Lung microvascular endothelial cell (primary cell): ENCODE measurements at regions not wholly inside any gene's neighbourhood (a gene's known extent, or its start where the extent isn't known, plus 50 kb on each side); places are given as distances from the start of the nearest gene placed in this dataset.
A peak's percentile ranks its signal among the peaks of the same experiment; 100 is the strongest.
"Not testable (repeated sequence)": the region's sequence is repeated elsewhere in the genome, so short reads cannot be mapped to it uniquely, and the experiment has no call there.

Source experiments
- DNase-seq, 2 donors: peaks; one replicate each; pipeline versions ENCODE4 v3.0.0 to v3.0.0-alpha.2; 2010; ENCODE audit warnings: low read depth in 2 of 2

- no peak for DNase-seq
Measured at GRCh38 chr3:82031596-82031995, 270.2 kb upstream of the GBE1 start.

GRCh38 chr3:82030916-82031315 lies 269.5 kb upstream of the GBE1 start:
- DNase-seq = no peak

GRCh38 chr3:82022836-82023235 lies 261.4 kb upstream of the GBE1 start:
- peak in 1 of 2 donors; percentile 26 for DNase-seq

- no peak for DNase-seq
Measured at GRCh38 chr3:82020282-82020681, 258.8 kb upstream of the GBE1 start.

GRCh38 chr3:82015241-82015640 lies 253.8 kb upstream of the GBE1 start:
- no peak for DNase-seq

GRCh38 chr3:82012775-82013174 lies 251.3 kb upstream of the GBE1 start:
- DNase-seq = peak; percentile 3 to 23

GRCh38 chr3:82011336-82011735 lies 249.9 kb upstream of the GBE1 start:
- DNase-seq = no peak

- no peak for DNase-seq
Measured at GRCh38 chr3:82005266-82005665, 243.8 kb upstream of the GBE1 start.

GRCh38 chr3:82004266-82004665 lies 242.8 kb upstream of the GBE1 start:
- no peak for DNase-seq

- DNase-seq = no peak
Measured at GRCh38 chr3:82002986-82003642, 241.7 kb upstream of the GBE1 start.

GRCh38 chr3:82002491-82002890 lies 241.0 kb upstream of the GBE1 start:
- no peak for DNase-seq

- DNase-seq = no peak
Measured at GRCh38 chr3:82001276-82001923, 240.0 kb upstream of the GBE1 start.

- DNase-seq = no peak
Measured at GRCh38 chr3:82000773-82001172, 239.3 kb upstream of the GBE1 start.

- no peak for DNase-seq
Measured at GRCh38 chr3:82000350-82000749, 238.9 kb upstream of the GBE1 start.

- DNase-seq = no peak
Measured at GRCh38 chr3:81998907-81999306, 237.5 kb upstream of the GBE1 start.

GRCh38 chr3:81998139-81998755 lies 236.8 kb upstream of the GBE1 start:
- peak in 1 of 2 donors; percentile 46 for DNase-seq

- DNase-seq = no peak
Measured at GRCh38 chr3:81997390-81997789, 235.9 kb upstream of the GBE1 start.

- DNase-seq = peak; percentile 1 to 3
Measured at GRCh38 chr3:81995329-81995728, 233.9 kb upstream of the GBE1 start.

- no peak for DNase-seq
Measured at GRCh38 chr3:81989758-81990157, 228.3 kb upstream of the GBE1 start.

GRCh38 chr3:81989274-81989673 lies 227.8 kb upstream of the GBE1 start:
- no peak for DNase-seq

- DNase-seq = not testable (repeated sequence)
Measured at GRCh38 chr3:81987412-81987811, 226.0 kb upstream of the GBE1 start.

GRCh38 chr3:81985996-81986723 lies 224.7 kb upstream of the GBE1 start:
- no peak for DNase-seq
